D341Med (cell line): ENCODE measurements at regions not wholly inside any gene's neighbourhood (a gene's known extent, or its start where the extent isn't known, plus 50 kb on each side); places are given as distances from the start of the nearest gene placed in this dataset.

Experiments
- DNase-seq: peaks from one replicate; pipeline ENCODE4 v3.0.0; 2012; ENCODE audit warnings: low spot score

DNA sequence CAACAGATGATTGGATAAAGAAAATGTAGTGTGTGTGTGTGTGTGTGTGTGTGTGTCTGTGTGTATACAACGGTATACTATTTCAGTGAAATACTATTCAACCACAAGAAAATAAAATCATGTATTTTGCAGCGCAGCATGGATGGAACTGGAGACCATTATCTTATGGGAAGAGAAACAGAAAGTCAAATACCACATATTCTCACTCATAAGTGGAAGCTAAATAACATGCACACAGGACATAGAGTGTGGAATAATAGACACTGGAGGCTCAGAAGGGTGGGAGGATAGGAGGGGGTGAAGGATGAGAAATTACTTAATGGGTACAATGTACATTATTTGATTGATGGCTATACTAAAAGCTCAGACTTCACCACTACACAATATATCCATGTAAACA is 609.1 kb upstream of the SLC39A10 start:
- no peak for DNase-seq

DNA sequence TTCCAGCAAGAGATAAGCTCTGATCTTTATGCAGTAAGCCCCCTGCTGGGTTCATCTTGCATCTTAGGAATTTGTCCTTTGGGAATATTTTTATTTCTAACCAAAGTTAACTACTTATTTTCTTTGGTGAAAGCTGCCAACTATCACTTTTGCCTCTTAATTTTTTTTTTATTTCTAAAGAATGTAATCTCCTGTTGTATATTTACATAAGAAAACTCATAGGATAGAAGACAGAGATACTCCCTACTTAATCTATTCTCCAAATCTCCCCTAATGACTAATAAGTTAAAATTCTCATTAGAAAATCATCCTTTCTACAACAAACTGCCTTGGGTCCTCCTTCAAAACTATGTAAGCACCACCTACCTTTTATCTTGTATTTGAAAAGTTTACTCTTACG is 612.2 kb upstream of the SLC39A10 start:
- DNase-seq: no peak

DNA sequence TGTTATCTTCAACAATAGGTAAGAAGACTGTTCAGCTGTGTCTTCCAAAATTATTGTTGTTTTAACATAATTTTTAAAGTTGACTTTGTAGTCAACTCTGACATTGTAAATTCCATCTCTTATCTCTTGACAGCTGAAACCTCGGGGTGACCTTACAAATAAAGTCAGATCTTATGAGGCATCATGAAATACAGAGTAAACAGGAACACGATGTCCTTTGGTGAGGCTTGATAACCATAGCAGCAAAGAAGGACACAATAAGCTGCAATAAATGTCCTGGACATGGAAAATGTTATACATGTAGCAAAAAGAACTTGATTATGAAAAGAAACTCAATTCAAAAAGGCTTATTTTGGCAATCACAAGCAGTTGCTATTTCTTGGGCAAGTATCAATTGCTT is 618.9 kb upstream of the SLC39A10 start:
- no peak for DNase-seq

DNA sequence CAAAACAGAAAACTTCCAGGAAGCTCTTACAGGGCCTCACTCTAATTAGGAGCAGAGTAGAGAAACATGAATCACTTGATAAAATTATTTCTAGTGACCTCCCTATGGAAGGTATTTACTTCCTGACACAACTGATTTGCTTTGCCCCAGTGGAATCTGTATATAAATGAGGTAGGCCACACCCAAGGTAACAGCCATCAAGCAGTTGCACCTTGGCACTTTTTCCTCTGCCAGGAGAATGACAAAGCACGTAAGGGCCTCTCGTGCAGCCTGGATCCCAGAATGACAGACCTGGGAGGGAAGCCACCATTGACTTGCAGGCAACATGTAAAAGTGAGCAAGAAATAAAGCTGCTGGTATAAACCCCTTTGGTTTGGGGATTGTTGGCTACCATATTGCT is 620.0 kb upstream of the SLC39A10 start:
- DNase-seq: no peak

DNA sequence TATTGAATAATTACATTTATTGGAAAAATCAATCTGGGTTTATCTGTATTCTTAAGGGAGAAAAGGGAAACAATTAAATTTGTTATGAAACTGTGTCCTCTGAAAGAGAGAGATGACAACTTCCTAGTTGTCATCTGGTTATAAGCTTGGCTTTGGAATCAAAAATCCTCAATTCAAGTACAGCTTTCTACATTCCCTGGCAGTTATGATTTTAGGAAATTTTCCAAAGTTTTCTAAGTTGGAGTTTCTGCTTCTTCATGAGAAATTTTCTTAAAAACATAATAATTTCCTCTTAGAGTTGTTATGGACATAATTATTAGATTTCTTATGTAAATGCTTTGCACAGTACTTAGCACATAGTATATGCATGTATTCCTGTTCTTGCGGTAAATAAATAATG is 625.6 kb upstream of the SLC39A10 start:
- no peak for DNase-seq

DNA sequence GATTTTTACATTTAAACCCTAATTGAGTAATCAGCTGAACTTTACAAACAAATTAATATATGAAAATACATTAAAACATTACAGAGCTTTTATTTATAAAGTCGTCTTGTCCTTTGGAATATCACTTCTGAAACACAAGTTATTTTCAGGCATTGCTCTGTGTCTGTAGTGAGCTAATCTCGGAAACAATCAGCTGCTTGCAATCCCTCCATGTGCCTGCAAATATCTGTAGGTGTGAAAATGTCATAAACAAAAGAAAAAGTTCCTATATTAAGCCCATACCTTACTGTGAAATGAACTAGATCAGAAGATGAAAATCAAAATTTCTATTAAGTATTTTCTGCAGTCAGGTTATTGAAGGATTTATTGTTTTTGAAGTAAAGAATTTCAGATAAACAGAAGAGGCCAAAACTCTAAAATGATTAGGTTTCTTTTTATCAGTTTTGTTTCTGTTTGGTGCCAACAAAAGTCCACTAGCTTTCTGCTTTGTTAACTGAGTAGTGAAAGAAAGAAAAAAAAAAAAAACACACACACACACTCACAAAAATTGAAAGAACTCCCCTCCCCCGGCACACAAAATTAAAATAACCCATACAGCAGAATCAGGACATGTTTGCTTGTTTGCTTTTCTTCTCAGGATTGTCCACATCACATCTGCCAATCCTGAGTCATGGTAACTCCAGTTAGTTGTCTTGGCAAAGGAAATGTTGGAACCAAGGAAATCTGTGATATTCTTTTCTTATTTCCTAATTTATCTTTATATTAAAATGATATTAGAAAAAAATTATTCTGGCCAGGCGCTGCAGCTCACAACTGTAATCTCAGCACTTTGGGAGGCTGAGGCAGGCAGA is 627.0 kb upstream of the SLC39A10 start:
- DNase-seq: no peak

DNA sequence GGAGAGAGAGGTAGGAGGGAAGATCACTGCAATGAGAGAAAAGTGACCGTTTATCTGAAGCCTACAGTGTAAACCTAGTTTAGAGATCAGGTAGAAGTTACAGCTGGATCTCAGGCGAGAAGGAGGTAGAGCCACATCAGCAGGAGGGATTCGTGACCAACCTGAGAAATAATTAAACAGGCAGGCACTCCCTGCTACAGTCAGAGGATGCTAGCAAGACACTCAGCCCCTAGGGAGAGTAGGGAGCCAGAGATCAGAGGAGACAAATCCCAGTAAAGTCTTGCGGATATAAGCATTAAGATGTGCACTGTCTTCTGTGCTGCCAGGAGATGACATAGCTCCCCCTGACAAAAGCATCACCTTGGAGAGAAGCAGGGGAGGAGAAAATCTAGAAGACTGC is 629.1 kb upstream of the SLC39A10 start:
- peak; percentile 20 for DNase-seq

DNA sequence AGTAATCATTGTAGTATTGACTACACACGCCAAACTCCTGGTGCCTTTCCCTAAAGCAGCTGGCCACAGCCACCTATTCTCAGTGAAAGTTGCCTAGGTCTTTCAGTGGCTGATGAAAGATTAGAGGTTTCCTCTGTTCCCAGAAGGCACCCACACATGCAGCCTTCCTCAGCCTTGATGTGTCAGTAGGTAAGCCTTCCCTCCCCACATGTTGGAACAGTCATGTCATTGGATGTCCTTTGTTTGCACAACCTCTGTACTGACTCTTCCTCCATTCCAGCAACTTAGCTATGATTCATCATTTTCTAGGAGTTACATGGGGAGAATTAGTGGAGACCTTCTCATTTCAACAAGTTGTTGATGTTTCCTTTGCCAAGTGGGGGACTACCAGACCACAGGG is 630.8 kb upstream of the SLC39A10 start:
- DNase-seq: no peak

DNA sequence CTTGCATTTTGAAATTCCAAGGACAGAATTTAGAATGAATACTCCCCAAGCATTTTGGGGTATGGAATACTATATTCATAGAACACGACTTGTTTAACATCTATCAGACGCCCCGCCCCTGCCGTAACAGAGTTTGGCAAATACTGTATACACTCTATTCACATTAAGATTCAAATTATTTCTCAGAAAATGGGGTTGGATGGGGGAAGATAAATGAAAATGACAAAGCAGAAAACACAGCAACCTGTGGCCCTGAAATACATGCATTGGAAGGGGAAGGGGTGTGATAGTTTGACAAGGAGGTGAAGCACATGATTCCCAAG is 634.6 kb upstream of the SLC39A10 start:
- no peak for DNase-seq

DNA sequence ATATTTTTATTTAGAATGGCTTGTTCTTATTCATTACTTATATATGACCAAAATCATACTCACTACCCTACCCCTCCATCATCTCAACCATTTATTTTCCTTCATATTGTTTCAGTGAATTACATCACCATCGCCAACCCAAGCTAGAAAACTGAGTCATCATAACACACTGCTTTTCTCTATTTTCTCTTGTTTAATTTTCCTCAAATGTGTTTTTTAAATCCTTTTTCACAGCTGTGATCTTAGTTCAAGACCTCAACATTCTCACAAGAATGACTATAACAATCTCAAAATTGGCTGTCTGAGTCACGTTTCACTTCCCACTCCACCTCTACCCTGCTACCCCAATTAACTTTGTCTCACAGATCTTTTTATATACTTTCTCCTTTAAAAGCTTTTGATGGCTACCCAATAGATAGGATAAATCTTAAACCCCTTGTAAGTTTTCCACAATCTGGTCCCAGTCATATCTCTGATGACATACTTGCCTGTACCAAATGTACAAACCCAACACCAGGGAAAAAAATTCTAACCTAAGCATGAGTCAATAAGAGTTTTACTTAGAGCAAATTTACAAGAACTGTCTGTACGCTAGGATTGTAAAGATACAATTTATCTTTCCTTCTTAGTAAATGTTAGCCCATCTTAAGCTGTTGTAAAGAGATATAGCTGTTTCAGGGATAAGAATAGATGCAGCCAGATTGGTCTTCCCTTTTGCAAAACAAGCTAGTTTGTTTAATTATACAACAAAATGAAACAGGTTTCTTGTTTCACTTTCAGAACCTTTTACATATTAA is 635.1 kb upstream of the SLC39A10 start:
- no peak for DNase-seq

DNA sequence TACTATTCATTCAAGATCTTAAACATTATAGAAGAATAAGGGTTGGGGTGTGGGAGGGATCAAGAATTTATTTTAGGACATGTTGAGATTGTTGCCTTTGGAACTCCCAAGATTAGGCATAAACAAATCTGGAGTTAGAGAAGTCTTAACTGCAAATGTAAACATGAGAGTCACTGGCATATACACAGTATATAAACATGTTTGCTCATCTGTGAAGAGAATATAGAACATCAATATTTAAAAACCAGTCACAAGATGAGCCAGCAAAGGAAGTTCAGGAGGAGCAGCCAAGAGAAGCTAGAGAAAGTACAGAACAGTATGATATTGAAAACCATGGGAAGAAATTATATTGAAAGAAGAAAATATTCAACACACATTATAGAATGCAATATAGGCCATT is 638.6 kb upstream of the SLC39A10 start:
- DNase-seq: no peak

DNA sequence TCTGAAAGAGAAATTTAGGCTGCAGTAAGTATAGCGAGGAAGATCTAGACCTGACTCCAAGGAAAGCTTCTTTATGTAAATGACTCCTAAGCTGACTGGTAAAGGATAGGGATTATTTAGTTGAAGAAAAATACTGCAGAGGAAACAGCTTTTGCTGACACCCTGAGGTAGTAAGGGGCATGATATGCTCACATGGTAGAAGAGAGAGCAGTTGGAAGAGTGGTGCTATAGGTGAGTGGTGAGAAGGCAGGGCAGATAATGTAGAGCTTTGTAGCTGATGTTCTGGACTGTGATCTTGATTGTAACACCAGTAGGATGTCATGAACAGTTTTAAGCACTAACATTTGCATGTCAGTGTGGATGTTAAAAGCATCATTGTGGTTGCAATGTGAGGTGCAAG is 639.1 kb upstream of the SLC39A10 start:
- DNase-seq: no peak

DNA sequence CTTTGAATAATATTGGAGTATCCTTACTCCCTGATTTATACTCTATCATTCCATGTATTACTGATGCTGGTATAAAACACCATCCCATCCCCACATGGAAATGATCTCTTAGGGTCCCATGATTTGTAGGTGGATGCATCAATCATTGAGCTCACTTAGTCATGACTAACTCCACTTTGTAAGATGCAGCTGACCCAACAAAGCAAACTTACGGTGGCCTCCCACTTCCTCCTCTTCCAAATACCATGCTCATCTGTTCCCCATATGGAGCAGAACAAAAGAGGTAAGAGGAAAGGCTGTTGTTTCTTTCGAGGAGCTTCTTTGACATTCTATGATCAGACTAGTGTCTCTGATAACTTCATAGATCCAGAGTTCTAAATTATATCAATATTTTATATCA is 640.2 kb upstream of the SLC39A10 start:
- DNase-seq: no peak

DNA sequence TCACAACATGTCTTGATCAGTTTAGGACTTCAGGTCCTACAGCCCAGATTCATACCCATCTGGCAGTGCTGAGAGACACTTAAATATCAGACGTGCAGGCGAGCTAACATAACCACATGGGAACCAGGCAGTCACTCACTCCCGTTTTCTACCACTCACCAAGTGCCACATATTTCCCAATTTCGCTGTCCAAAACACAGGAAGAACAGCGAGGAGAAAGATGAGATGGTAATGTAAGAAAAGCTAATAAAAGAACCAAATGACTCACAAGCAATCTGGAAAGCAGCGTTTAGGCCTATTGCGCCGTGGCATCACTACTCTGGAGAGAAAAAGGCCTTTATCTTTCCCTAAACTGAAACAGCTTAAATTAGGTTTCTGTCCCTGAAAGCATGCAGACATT is 647.8 kb upstream of the SLC39A10 start:
- DNase-seq: no peak

DNA sequence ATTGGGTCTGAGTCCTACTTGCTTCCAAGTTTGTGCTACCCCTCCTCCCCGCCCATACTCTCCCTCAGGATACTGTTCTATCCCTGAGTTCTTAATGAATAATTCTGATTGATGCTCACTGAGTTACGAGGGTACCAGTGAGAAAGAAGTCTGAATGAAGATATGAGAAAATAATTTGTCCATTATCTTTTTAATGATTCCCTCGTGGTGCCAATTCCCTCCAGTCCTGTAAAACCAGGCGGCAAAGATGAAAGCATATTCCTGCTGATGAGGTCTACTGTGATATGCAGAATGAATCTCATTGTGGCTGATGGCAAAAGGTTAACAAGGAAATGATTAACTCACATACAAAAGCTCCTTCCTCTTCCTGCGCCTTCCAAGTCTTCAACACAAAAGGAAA is 650.2 kb upstream of the SLC39A10 start:
- DNase-seq: no peak

DNA sequence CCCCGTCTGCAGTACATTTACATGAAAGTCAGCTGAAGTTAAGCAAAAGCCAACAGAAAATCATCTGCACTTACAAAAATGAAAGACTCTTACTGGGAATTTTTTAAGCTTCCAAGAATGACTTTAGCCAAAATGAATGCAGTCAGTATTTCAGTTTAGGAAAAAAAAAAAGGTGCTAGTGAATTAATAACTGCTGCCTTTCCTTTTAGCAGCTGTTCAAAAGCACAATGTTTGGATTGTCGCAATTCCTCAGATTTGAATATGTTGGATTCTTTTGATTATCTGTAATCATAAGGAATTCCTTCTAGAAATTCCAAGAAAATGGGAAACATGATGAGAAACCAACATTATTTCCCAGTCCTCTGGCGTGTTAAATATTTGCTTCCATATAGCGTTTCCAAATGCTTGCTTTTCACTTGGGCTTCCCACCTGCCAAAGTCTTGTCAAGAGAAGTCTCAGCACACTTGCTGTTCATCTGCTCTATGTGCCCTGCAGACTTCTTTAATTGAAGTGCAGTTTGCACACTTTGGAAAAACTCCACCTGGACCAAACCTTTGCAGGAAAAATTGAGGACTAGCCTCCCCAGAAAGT is 653.0 kb upstream of the SLC39A10 start:
- no peak for DNase-seq

DNA sequence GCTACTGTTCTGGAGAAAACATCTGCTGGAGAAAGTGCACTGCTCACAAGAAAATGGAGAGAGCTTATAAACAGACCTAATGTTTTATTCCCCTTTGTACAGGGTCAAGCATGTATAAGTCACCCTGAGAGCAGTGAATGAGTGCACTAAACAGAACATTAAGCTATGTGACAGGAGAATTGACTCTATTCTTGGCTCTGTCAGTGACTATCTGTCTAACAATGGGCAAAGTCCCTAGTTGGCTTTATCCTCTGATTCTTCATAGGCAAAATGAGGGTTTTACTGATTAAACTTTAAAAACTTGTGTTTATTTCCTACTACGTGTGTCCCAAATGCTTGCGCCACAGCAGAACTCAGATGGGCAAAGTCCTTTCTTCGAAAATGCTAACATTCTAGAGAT is 655.1 kb upstream of the SLC39A10 start:
- DNase-seq: no peak

DNA sequence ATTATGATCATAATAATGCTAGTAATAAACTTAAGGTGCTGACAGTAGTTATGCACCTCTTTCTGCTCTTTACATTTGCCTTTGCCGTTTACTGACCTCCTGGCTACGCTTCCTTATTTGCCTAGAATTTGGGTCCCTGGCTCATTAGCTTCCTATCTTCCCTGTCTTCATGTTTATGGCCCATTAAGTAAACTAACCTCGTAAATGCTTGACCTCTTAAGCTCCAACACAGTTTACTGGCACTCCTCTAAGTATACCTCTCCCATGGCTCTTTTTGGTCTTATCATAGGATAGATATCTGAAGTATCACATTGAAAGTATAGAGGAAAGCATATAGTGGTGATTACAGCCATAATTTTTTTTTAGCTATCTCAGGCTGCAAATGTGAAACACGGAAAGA is 657.3 kb upstream of the SLC39A10 start:
- no peak for DNase-seq

DNA sequence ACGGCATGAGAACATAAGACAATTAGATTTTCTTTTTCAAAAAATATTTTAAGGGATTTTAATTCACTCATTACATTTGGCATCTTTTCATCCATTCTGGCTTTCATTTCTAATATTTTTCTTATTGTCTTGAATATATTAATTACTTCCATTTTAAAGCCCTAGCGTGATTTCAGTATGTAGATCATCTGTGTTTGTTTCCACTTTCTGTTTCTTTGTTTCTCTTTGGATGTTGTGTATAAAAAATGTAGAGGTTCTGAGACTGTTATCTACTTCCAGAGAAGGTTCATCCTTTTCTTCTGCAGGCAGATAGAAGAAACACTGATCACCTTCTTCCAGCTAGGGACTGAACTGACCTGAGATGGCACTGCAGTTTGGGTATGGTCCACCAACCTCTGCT is 664.4 kb upstream of the SLC39A10 start:
- DNase-seq: no peak

DNA sequence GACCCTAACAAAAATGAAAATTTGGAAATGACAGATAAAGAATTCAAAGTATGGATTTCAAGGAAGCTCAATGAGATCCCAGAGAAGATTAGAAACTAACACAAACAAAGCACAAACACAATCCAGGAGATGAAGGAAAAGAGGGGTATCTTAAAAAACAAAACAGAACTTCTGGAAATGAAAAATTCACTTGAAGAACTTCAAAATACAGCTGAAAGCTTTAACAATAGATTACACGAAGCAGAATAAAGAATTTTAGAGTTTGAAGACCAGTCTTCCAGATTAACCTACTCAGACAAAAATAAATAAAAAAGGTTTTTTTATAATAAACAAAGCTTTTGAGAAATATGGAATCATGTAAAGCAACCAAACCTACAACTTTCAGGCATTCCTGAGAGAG is 671.8 kb upstream of the SLC39A10 start:
- no peak for DNase-seq

DNA sequence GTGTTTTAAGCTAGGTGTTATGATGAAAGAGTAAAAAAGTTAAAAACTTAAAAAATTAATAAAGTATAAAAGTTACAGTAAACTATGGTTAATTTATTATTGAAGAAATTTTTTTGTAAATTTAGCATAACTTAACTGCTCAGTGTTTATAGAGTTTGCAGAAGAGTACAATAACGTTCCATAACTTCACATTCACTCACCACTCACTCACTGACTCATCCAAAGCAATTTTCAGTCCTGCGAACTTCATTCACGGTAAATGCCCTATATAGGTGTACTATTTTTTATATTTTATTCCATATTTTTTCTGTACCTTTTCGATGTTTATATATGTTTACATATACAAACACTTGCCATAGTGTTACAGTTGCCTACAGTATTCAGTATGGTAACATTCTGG is 694.8 kb upstream of the SLC39A10 start:
- DNase-seq: no peak

DNA sequence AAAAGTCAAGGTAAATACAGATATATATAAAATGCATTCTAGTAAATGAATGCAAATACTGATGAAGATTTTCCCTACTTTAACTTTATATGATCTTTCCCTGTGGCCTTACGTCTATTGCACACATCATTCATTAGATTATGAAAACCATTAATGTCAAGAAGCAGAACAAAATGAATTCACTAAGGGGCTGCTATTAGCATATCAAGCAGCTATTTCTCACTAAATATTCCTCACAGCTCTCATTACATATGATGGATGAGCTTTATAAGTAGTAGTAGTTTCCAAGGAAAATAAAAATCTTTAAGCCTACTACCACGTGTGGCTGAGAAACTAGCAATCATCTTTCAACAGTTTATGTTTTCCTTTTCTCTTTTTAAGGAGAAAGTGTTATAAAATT is 702.8 kb upstream of the SLC39A10 start:
- DNase-seq: no peak

DNA sequence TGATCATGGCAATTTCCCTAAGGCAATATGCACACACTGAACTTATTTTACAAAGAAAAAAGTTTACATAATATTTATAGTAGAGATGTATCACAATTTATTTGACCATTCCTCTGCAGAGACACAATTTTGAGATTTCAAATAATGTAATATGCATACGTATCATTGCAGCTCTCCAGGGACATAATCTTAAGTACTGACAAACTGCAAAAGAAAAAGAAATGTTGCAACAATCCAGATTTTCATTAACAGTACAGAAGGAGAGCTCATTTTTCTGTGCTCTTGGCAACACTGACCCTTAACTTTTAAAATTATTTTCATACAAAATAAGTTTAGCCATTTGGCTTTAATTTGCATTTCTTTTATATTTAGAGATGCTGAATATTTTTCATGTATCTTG is 710.2 kb upstream of the SLC39A10 start:
- no peak for DNase-seq
